Esophagus muscularis mucosa (tissue), 4 donors: ENCODE measurements at regions not wholly inside any gene's neighbourhood (a gene's known extent, or its start where the extent isn't known, plus 50 kb on each side); places are given as distances from the start of the nearest gene placed in this dataset.

ENCODE experiments used
- DNase-seq: peaks from one replicate; pipeline ENCODE4 v3.0.0-alpha.2; 2017; ENCODE audit errors: extremely low spot score
- H3K27ac ChIP-seq, 4 donors: fragments of 200-600 bp; sonication (generic); replicated peaks in 1 of 4; 1 replicate in 3 of 4; 2 replicates in 1 of 4; pipeline ENCODE4 v1.5.1; 2016 to 2019; ENCODE audit warnings: mild to moderate bottlenecking in 1 of 4
- H3K27me3 ChIP-seq, 4 donors: fragments of 200-600 bp; sonication (generic); one replicate each; pipeline versions ENCODE4 v1.5.1 to v1.6.0; 2016 to 2019
- H3K36me3 ChIP-seq, 4 donors: fragments of 200-600 bp; sonication (generic); one replicate each; pipeline ENCODE4 v1.5.1; 2016 to 2019
- H3K4me1 ChIP-seq, 4 donors: fragments of 200-600 bp; sonication (generic); one replicate each; pipeline ENCODE4 v1.5.1; 2016 to 2019
- H3K4me3 ChIP-seq, 4 donors: fragments of 200-600 bp; sonication (generic); 1 replicate in 2 of 4; 2 replicates in 2 of 4; pipeline ENCODE4 v1.5.1; 2016 to 2019; ENCODE audit warnings: mild to moderate bottlenecking in 4 of 4, moderate library complexity in 1 of 4
- H3K9me3 ChIP-seq, 4 donors: fragments of 200-600 bp; sonication (generic); 1 replicate in 3 of 4; 2 replicates in 1 of 4; pipeline ENCODE4 v1.5.1; 2016 to 2019
- EP300 ChIP-seq: sonication (generic); formaldehyde crosslinking; IDR thresholded peaks from one replicate; pipeline ENCODE4 v1.6.1; 2017; ENCODE audit warnings: antibody characterized with exemption
- POLR2A ChIP-seq: fragments of 450-650 bp; IDR thresholded peaks from one replicate; pipeline ENCODE4 v1.6.1; 2017; ENCODE audit warnings: antibody characterized with exemption, moderate library complexity, mild to moderate bottlenecking, low read depth
- POLR2AphosphoS5 ChIP-seq, 2 donors: sonication (generic); formaldehyde crosslinking; IDR thresholded peaks; one replicate each; pipeline ENCODE4 v1.6.1; 2017; ENCODE audit warnings: antibody characterized with exemption in 2 of 2
- WGBS: methylation state at CpG from one replicate; pipeline ENCODE4 v1.1.5; 2018; 5-methylcytosine and 5-hydroxymethylcytosine counted together
- intact Hi-C: fragments of 100-400 bp; cut with DNase I; formaldehyde crosslinking; loops from one replicate; pipeline ENCODE4 v1.15.1; 2023
- TF ChIP-seq, protein P1 (sequence below), 3 experiments: fragments of 200-600 bp in 2 of 3; fragments of 450-650 bp in 1 of 3; sonication (generic) in 2 of 3; IDR thresholded peaks; one replicate each; pipeline ENCODE4 v1.5.1; 2017 to 2019; ENCODE audit warnings: antibody characterized with exemption in 3 of 3, mild to moderate bottlenecking in 2 of 3, moderate library complexity in 1 of 3

DNA sequence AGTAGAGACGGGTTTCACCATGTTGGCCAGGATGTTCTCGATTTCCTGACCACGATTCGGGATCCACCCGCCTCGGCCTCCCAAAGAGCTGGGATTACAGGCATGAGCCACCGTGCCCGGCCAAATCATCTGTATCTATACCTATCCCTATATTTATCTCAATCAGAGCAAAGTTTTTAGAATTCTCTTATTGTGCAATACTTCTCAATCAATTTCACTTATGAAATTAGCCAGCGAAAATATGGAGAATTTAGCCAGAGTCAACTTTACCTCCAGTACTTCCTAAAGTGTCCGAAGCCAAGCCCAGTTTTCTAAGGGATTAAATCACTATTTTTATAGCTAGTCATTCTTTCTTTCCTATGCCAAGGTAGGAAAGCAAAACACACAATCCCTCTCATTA is 319.1 kb upstream of the PFKP start:
- peaks cover 0 to 4% (median 0%) of the 10 kb centered on the region in 4 donors for H3K4me1 ChIP-seq
- no peaks in the 10 kb centered on the region for H3K9me3 ChIP-seq
- H3K27me3 ChIP-seq, result peaks cover 0 to 20% (median 0%) of the 10 kb centered on the region in 4 donors
- TF ChIP-seq EP300 (no peak), POLR2AphosphoS5 (IDR thresholded peaks at IDR 0.05) (no peak), POLR2A (no peak)
- 93% methylated on average over 10 of the region's 10 CpGs for WGBS
- no peak for DNase-seq
- no peak overlapping the region for H3K4me3 ChIP-seq
- H3K36me3 ChIP-seq, result no peaks in the 10 kb centered on the region
- intact Hi-C loops, result no loop called here
- no peak overlapping the region for H3K27ac ChIP-seq

DNA sequence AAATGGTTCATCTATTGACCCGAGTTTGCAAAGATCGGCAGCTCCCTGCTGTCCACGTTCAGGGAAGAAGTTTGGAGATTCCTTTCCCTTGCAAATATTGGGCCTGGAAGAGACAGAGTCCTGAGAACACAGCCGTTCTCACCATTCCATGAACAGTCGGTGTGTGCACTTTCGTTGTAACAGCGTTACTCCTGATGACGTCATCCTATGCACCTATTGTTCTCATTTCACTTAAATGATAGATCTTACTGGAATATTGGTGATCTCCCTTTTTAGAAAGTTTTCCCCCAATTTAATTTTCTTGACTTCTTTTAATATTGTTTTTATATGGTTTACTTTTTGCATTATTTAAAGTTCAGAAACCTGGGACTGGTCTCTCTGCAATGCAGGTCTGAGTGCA is 320.7 kb upstream of the PFKP start:
- TF ChIP-seq POLR2AphosphoS5 (IDR thresholded peaks at IDR 0.05) (no peak), EP300 (no peak), POLR2A (no peak)
- TF ChIP-seq, protein P1, sequence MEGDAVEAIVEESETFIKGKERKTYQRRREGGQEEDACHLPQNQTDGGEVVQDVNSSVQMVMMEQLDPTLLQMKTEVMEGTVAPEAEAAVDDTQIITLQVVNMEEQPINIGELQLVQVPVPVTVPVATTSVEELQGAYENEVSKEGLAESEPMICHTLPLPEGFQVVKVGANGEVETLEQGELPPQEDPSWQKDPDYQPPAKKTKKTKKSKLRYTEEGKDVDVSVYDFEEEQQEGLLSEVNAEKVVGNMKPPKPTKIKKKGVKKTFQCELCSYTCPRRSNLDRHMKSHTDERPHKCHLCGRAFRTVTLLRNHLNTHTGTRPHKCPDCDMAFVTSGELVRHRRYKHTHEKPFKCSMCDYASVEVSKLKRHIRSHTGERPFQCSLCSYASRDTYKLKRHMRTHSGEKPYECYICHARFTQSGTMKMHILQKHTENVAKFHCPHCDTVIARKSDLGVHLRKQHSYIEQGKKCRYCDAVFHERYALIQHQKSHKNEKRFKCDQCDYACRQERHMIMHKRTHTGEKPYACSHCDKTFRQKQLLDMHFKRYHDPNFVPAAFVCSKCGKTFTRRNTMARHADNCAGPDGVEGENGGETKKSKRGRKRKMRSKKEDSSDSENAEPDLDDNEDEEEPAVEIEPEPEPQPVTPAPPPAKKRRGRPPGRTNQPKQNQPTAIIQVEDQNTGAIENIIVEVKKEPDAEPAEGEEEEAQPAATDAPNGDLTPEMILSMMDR (IDR thresholded peaks at IDR 0.05), result no peak
- 93% methylated on average over 8 of the region's 8 CpGs for WGBS
- peaks cover 0 to 15% (median 0%) of the 10 kb centered on the region in 4 donors for H3K27me3 ChIP-seq
- DNase-seq, result no peak
- H3K36me3 ChIP-seq, result no peaks in the 10 kb centered on the region
- H3K4me3 ChIP-seq, result no peak overlapping the region
- no peaks in the 10 kb centered on the region for H3K9me3 ChIP-seq
- intact Hi-C loops, result no loop called here
- no peak overlapping the region for H3K27ac ChIP-seq
- peaks cover 0 to 4% (median 0%) of the 10 kb centered on the region in 4 donors for H3K4me1 ChIP-seq

DNA sequence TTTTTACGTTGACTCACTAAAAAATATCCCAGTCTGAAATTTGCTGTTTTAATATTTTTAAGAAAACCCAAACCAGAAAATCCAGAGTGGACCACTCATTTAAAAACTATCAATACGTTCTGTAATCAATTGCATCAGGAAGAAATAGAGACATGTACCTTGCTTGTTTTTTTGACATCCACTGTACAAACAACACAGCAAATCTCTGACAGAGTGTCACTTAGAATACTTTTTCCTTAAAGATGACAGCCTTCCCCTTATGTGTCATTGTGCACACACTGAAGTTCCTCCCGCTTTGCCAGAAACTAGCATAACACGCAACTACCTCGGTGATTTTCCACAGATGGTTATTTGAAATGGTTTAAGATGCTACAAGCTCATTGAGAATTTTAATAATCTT is 321.7 kb upstream of the PFKP start:
- peaks cover 0 to 4% (median 0%) of the 10 kb centered on the region in 4 donors for H3K4me1 ChIP-seq
- H3K9me3 ChIP-seq, result no peaks in the 10 kb centered on the region
- DNase-seq, result no peak
- no peaks in the 10 kb centered on the region for H3K36me3 ChIP-seq
- no peak for TF ChIP-seq POLR2AphosphoS5 (IDR thresholded peaks at IDR 0.05)
- TF ChIP-seq POLR2A, result no peak
- TF ChIP-seq, protein P1 (IDR thresholded peaks at IDR 0.05), result no peak
- no peak for TF ChIP-seq EP300
- peaks cover 0 to 8% (median 0%) of the 10 kb centered on the region in 4 donors for H3K27me3 ChIP-seq
- intact Hi-C loops, result no loop called here
- no peak overlapping the region for H3K4me3 ChIP-seq
- H3K27ac ChIP-seq, result no peak overlapping the region
- 93% methylated on average over 5 of the region's 5 CpGs for whole genome bisulfite sequencing

DNA sequence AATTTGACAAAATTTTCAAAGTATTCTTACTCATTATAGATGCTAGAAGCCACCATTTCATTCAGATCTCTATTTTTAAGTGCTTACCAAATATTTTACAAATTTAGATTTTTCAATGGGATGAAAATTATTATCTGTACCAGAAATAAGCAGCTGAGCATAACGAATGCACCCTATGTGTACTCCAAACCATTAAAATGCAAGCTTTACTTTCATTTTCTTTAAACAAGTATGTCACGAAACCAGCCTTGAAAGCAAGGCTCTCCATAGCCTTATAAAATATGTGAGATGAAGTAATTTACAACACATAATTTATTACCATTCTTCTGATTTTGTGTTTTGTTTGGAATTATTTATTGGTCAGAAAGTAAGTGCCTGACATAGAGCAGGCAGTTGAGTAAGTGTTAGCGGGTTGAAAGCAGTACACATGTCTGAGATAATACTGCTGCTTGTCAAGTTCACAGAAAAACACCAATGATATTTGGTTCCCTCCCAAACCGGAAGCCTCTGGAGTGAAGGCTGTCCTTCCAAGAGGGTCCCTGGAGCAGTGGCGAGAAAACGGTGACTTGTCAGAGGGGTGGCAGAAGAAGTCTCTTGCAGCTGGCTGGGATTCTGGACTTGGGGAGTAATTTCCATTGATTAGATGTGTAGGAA is 322.7 kb upstream of the PFKP start:
- intact Hi-C loops, result no loop called here
- no peak for DNase-seq
- WGBS, result 57% methylated on average over 6 of the region's 6 CpGs
- Histone ChIP-seq H3K27ac (no peak overlapping the region), H3K27me3 (peaks cover 0 to 5% (median 0%) of the 10 kb centered on the region in 4 donors), H3K9me3 (no peaks in the 10 kb centered on the region), H3K4me1 (peaks cover 0 to 4% (median 0%) of the 10 kb centered on the region in 4 donors), H3K4me3 (peak overlapping the region in 3 of 4 donors; percentile 5 to 37 (median 18)), H3K36me3 (no peaks in the 10 kb centered on the region)
- TF ChIP-seq, protein P1 (IDR thresholded peaks at IDR 0.05), result no peak
- TF ChIP-seq EP300 (no peak), POLR2A (no peak), POLR2AphosphoS5 (IDR thresholded peaks at IDR 0.05) (no peak)

DNA sequence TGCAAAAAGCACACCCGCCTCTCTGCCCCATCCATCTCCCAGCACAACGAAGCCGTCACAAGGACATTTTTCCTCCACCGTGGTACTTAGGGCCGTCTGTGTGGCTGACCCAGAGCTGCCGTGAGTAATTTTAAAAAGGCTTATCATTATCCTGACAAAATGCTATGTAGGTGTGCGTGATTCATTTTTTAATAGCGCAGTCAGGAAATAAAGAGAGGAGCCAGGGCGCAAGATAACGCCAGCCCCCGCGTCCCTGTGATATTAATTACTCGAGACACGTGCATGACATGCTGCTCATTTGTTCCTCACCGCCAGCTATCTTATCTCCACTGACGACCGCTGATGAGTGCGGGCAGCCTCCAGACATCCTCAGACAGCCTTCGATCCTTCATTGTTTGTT is 332.7 kb upstream of the PFKP start:
- DNase-seq, result no peak
- TF ChIP-seq POLR2AphosphoS5 (IDR thresholded peaks at IDR 0.05) (no peak), POLR2A (no peak), EP300 (no peak)
- TF ChIP-seq, protein P1 (IDR thresholded peaks at IDR 0.05), result no peak
- H3K36me3 ChIP-seq, result no peaks in the 10 kb centered on the region
- peaks cover 0 to 10% (median 4%) of the 10 kb centered on the region in 4 donors for H3K9me3 ChIP-seq
- intact Hi-C loops, result no loop called here
- 44% methylated on average over 19 of the region's 19 CpGs for WGBS
- H3K4me3 ChIP-seq, result no peak overlapping the region
- no peak overlapping the region for H3K27ac ChIP-seq
- peaks cover 0 to 57% (median 0%) of the 10 kb centered on the region in 4 donors for H3K27me3 ChIP-seq
- no peaks in the 10 kb centered on the region for H3K4me1 ChIP-seq
